ELF-1 (cell line): ENCODE measurements at regions not wholly inside any gene's neighbourhood (a gene's known extent, or its start where the extent isn't known, plus 50 kb on each side); places are given as distances from the start of the nearest gene placed in this dataset.

Experiments used
- DNase-seq: peaks from one replicate; pipeline ENCODE4 v3.0.0-alpha.2; 2016; ENCODE audit warnings: low read depth, low spot score

- no peak for DNase-seq
These were observed 125.4 kb upstream of the BOD1 start for GRCh38 chr5:173741729-173742431.

GRCh38 chr5:173742432-173742816 lies 126.0 kb upstream of the BOD1 start:
- no peak for DNase-seq

- no peak for DNase-seq
These were observed 127.3 kb upstream of the BOD1 start for GRCh38 chr5:173743641-173744343.

- peak; percentile 56 for DNase-seq
These were observed 128.1 kb upstream of the BOD1 start for GRCh38 chr5:173744551-173744950.

GRCh38 chr5:173745123-173745522 lies 128.7 kb upstream of the BOD1 start:
- DNase-seq = peak; percentile 51

- DNase-seq = no peak
These were observed 129.1 kb upstream of the BOD1 start for GRCh38 chr5:173745557-173745956.

- no peak for DNase-seq
These were observed 129.7 kb upstream of the BOD1 start for GRCh38 chr5:173746047-173746646.

GRCh38 chr5:173747876-173748275 lies 131.4 kb upstream of the BOD1 start:
- no peak for DNase-seq

- no peak for DNase-seq
These were observed 134.3 kb upstream of the BOD1 start for GRCh38 chr5:173750538-173751265.

GRCh38 chr5:173751266-173751600 lies 134.8 kb upstream of the BOD1 start:
- DNase-seq = no peak

GRCh38 chr5:173752653-173753052 lies 135.5 kb upstream of the CPEB4 start:
- DNase-seq = no peak

- peak; percentile 96 for DNase-seq
These were observed 134.6 kb upstream of the CPEB4 start for GRCh38 chr5:173753307-173754168.

- no peak for DNase-seq
These were observed 132.8 kb upstream of the CPEB4 start for GRCh38 chr5:173755319-173755718.

GRCh38 chr5:173757403-173758209 lies 130.5 kb upstream of the CPEB4 start:
- DNase-seq = no peak

GRCh38 chr5:173758676-173759075 lies 129.5 kb upstream of the CPEB4 start:
- DNase-seq = no peak

GRCh38 chr5:173759691-173760090 lies 128.5 kb upstream of the CPEB4 start:
- DNase-seq = no peak

GRCh38 chr5:173760461-173761177 lies 127.5 kb upstream of the CPEB4 start:
- DNase-seq = no peak

- no peak for DNase-seq
These were observed 127.0 kb upstream of the CPEB4 start for GRCh38 chr5:173761178-173761513.

GRCh38 chr5:173762045-173762444 lies 126.1 kb upstream of the CPEB4 start:
- DNase-seq = no peak

GRCh38 chr5:173762930-173763329 lies 125.2 kb upstream of the CPEB4 start:
- no peak for DNase-seq
